Activated CD4-positive, alpha-beta T cell treated with anti-CD3 and anti-CD28 coated beads, Interleukin-2, Interleukin-4, amounts not matched to agents 100 ng/mL and 50 ng/mL, durations not matched to agents 16 hours and 8 hours (primary cell): ENCODE measurements at regions not wholly inside any gene's neighbourhood (a gene's known extent, or its start where the extent isn't known, plus 50 kb on each side); places are given as distances from the start of the nearest gene placed in this dataset.
"Not testable (repeated sequence)": the region's sequence is repeated elsewhere in the genome, so short reads cannot be mapped to it uniquely, and the experiment has no call there.

ENCODE experiments used
- DNase-seq: peaks from one replicate; pipeline ENCODE4 v3.0.0-alpha.2; 2020; ENCODE audit warnings: low spot score

DNA sequence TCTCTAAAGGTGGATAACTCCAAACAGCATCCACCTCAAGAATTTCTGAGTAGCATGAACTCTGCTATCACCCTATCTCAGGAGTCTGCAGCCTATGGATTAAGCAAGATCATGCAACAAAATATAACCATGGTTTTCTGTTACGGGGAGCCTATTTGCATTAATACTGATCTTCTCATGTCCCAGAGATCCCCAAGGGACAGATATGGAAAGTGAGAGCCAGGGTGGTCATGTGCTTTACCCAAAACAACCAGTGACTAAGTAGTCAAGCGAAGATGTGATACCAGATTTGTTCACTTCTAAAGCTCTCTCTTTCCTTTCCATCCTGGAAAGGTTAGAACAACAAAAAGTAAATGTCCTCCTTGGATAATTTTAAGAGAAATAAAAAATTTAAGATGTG is 125.1 kb downstream of the PRRX1 start:
- DNase-seq = no peak

DNA sequence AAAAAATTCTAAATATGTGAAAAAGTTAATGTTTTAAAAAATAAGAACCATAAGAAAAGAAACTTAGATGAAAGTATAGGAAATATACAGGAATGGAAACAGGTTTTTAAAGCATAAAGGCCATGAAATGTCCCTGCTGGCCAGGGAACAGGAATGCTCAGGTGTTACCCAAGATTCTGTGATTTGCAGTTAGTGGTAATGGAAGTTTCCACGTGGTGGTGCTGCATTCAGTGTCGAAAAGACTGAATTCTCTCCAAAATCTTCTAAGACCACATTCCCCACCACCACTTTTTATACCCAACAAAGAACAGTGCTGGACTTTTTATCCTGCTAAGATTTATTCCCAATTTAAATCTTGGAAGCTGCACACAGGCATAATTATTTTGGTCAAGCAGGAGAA is 126.2 kb downstream of the PRRX1 start:
- no peak for DNase-seq

DNA sequence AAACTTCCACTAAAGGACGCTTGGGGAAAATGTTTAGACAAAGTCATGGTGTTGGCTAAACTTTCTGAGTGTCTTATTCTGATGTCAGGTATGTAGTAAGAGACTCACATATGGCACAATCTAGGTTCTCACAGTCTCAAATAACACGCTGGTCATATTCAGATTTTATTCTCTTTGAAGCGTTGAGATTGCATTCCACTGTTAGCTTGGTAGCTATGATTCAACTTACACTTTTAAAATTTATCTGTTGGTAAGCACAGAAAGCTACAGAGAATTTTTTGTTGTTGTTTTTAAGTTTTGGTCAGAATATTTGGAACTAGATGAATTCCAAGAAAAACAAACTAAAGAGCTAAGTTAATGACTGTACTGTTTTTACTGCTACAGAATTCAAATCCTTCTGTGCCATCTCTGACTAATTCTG is 126.7 kb downstream of the PRRX1 start:
- no peak for DNase-seq

DNA sequence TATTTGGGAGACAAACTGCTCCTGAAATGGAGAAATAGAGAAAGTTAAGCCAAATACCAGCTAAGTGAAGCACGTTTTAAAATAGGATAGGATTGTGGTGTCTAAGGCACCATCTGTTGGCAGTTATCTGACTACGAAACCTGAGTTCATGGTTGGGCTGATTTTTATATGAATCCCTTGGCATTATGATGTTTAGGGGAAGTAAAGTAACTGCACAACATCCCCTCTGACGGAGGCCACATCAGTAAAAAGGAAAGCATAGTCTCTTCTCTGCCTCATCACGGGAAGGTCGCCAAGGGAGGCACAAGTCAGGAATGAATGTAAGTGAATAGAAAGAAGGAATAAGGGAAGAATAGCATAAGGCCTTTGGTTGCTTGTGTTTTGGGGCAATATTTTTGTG is 128.0 kb downstream of the PRRX1 start:
- no peak for DNase-seq

DNA sequence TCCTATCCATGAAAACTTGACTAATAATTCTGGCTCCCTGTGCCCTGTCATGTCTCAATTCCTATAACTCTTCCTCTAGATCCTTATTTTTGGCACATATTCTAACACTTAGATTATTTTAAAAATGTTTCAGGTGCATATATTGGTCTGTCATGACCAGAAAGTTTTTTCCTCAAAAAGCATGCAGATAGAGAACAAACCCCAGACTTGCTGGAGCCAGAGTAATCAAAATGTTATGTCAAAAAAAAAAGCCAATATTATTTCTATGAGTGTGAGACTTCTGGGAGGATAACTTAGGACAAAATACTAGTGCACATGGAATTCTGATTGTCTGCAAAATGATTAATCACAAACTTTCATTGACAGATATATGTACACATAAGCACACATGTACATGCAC is 135.1 kb upstream of the MROH9 start:
- no peak for DNase-seq

DNA sequence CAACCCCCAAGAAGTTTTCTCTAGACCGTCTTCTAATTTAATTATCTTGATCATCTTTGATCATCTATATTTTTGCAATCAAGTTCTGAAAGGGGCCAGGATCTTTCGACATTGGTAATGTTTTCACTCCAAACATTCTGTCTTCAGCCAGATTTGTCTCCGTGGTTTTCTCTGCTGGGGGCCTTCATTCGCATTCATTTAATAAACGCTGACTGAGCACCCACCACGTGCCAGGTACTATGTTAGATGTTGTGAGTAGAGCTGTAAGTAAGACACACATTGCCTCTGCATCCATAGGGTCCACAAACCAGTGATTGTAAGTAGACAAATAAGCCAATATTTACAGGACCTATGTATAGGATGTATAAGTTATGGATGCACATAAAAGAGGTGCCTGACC is 134.5 kb upstream of the MROH9 start:
- DNase-seq = no peak

DNA sequence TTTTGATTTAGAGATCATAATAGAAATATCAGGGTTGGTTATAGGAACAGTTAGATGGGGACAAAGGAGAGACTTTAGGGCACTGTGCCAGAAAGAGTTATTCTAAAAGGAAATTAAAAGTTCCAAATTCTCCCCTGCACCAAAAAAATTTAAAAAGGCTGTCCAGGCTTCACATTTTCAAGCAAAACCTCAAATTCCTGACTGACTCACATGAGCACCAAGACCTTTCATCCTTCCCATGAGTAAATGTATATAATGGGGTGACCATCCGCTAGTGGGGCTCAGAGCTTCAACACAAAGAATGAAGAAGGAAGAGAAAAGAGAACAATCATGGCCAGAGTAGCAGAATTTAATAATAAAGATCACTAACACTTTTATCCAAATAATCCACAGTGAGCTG is 131.6 kb upstream of the MROH9 start:
- no peak for DNase-seq

DNA sequence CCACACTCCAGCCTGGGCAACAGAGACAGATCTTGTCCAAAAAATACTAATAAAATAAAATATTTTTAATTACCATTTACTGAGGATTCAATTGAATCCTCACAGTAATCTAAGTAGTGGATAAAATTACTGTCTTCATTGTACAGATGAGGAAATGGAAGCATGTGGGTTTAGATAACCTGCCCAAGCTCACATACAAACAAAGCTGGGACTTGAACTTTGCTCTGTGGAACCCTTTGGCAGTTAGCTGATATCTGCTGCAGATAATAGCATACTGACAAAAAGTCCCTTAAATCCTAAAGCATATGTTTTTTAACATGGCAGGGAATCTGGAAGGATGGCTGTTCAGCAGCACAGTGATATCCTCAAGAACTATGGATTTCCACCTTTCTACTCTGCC is 130.9 kb upstream of the MROH9 start:
- DNase-seq = no peak

DNA sequence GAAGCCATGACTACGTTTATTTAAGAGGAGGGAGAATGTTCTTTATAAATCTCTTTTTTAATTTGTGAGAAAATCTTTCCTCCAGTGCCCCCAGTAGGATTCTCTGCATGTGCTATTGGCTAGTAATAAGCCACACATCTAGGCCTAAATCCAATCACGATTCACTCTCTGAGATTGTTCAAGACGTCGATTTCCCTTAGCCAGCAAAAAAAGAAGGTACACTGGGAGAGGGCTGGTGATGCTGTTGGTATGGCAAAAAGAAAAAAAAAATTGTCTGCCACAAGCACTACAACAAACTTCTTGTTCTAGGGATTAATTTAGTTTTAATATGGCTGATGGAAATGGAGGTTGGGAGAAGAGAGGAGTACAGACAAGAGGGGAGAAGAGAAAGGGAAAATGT is 130.5 kb upstream of the MROH9 start:
- DNase-seq = no peak

DNA sequence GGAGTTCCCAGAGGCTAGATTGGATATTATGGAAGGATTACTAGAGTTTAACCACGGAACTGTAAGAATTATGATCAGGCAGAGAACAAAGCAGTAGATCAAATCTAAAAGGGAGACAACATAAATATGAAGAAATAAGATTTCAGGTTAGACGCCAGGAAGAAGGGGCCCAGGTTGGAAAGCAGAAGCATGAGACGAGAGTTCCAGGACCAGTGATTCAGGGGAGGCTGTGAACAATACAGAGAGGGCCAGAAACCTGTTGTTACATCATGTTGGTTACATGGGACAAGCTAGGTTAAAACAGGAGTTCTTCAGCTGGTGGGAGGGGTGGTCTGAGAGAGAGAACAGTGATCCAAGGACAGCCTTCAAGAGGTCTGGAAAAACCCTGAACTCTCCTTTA is 128.4 kb upstream of the MROH9 start:
- no peak for DNase-seq

DNA sequence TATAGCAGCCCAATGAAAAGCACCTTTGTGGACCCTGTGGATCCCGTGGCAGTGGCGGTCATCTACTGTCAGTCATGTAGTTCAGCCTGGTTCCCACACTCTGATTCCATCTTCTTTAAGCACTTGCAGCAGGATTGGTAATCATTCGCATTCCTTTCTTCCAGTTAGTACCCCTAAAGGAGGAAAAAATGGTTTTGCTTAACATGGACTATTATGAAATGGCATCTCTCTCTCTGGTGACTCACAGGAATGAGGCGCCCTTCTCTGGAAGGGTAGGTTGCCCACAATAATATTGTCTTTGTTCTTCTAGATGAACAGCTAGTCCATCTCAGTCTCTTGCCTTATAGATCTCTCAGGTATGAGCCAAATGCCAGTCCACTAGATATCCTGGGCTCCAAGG is 127.9 kb upstream of the MROH9 start:
- no peak for DNase-seq

DNA sequence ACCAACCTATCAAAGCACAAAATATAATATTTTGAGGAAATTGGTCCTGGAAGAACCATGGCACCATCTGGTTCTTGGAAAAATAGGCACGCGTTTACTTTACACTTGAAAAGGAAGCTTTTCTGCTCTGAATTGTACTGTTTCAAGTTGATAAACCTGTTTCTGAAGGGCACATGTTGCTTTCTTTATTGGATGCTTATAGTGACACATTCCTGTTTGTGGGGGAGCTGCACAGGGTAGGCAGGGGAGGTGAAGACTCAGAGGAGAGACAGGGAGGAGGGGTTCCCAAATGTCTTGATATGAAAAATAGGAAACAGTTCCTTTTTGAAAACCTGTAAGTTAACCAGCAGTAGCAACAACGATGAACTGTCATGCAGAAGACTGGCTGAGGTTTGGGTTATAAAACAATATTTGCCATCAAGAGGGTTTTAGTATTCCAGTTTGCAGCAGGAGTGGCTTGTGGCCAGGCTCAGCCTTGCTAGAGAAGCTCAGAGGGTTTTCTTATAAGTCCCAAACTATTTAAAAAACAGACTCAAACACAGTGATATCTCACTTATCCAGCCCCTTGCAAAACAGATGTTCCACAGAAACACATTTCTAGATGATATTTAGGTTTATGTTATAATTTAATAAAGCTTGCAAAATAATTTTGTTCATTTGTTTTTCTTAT is 127.0 kb upstream of the MROH9 start:
- no peak for DNase-seq

DNA sequence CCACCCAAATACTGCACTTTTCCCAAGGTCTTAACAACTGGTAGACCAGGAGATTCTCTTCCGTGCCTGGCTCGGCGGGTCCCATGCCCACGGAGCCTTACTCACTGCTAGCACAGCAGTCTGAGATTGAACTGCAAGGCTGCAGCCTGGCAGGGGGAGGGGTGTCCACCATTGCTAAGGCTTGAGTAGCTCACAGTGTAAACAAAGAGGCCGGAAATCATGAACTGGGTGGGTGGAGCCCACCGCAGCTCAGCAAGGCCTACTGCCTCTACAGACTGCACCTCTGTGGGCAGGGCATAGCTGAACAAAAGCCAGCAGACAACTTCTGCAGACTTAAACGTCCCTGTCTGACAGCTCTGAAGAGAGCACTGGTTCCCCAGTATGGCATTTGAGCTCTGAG is 124.3 kb upstream of the MROH9 start:
- DNase-seq = not testable (repeated sequence)

DNA sequence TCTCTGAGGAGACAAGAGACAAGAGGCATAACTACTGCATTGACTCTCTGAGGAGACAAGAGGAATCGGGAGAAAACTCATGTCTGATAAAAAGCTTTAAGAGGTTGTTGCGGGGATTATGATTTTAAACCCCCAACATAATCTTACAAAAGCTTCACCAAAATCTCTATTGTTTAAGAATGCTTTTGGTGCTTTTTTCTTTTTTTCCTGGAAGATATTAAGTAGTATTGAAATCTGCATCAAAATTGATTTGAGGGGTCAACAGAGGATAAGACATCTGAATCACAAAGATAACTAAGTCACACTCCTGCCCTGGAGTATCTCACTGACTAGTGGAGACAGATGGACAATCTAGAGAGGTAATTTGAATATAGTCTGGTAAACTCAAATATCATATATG is 115.6 kb upstream of the MROH9 start:
- no peak for DNase-seq

DNA sequence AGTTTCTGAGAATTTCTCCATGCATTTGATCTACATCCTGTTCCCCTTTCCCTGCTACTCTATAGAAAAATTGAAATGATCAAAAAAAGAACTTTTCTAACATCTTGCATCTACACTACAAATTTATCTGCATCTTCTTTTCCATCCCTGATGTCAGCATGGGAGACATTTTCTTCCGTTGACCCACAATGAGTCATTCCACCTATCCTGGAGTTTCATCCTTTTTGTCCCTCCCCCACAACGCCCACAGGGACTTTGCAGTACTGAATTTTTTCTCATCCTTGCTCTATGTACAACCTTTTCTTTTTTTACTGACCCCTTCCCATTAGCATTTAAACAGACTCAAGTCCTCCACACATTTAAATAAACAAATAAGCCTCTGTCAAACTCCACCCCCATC is 112.2 kb upstream of the MROH9 start:
- DNase-seq = no peak

DNA sequence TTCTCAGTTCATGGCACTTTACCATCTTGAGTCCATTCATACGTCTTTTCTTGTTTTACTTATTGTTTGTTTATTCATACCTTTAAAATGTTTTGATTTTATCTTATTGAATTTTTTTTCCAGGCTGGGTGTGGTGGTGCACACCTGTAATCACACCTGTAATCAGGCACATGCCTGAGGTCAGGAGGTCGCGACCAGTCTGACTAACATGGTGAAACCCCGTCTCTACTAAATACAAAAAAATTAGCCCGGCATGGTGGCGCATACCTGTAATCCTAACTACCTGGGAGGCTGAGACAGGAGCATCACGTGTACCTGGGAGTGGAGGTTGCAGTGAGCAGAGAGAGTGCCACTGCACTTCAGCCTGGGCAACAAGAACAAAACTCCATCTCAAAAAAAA is 104.1 kb upstream of the MROH9 start:
- no peak for DNase-seq

DNA sequence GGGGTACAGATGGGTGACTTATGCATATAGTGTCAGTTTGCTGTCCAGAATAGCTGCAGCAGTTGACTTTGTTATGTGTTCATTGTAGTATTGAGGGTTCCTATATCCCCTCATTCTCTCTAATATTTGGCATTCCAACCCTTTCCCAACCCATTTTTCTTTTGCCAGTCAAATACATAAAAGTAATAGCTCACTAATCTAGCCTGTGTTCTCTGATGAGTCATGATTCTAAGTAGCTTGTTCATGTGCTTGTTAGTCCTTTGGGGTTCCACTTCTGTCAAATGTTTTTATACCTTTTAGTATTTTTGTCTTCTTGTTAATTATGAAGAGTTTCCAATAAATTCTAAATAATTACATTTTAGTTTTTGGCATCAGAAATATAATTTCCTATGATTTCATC is 99.2 kb upstream of the MROH9 start:
- DNase-seq = no peak

DNA sequence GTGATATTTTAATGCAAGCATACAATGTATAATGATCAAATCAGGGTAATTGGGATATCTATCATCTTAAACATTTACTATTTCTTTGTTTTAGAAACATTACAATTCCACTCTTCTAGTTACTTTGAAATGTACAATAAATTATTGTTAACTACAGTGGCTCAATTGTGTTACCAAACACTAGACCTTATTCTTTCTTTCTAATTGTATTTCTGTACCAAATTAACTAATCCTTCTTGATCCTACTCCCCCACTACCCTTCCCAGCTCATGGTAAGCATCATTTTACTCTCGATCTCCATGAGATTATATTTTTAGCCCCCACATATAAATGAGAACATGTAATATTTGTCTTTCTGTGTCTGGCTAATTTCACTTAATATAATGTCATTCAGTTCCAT is 95.0 kb upstream of the MROH9 start:
- DNase-seq = no peak

DNA sequence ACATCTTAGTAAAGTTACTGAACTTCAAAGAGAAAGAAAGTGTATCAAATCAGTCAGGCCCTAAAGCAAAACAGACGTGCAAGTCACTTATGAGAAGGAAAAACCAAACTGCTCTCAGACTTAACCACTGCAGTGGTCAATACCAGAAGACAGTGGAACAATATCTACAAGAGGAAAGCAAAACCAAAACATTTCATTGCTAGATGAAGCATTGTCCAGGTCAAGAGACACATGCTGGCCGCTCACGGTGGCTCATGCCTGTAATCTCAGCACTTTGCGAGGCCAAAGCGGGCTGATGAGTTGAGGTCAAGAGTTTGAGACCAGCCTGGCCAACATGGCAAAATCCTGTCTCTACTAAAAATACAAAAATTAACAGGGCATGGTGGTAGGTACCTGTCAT is 82.0 kb upstream of the MROH9 start:
- DNase-seq = no peak

DNA sequence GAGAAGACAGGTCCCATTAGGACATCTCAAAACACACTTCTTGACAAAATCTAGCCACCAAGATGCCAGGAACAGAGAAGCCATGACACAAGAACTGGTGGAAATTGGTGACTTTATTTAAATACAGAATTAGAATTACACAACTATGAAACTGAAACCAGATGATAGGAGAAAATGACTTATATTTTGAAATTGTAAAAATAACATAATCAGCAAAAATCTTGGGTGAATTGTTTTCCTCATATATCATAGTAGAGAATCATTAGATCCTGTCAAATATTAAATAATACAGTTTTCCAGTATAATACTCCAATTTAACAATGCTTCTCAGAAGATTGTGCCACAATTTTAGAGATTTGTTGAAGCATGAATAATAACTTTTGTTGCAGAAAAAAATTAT is 81.5 kb upstream of the MROH9 start:
- DNase-seq = no peak

DNA sequence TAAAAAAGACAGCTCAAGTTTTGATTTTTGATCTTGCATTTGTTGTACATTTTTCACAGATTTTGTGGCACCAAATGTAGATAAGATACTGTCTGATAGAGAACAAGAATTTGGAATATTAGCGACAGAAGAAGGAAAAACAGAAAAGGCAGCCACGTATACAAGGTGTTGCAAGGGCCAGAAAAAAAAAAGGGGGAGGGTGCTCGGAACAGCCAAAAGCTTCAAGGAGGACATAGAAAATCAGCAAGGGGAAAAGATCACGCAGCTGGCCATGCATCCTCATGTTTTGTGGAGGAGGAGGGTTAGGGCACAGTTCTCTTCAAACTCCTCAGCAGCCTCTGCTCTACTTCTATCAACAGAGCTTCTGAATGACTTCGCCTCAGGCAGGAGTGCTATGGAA is 80.7 kb upstream of the MROH9 start:
- DNase-seq = no peak

DNA sequence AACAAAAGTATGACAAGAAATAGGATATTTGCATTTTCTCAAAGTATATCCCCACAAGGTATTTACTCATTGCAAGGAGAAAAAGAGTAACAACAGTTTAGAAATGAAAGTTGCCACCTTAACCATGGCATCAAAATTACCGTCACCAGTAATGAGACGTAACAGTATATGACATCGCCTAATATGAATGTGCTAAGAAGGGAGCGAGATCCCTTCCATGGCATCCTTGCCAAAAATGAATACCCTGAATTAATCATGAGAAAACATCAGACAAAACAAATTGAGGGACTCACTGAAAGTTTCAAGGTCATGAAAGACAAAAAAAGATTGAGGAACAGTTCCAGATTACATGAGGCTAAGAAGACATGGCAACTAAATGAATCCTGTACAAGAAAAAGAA is 78.9 kb upstream of the MROH9 start:
- DNase-seq = no peak

DNA sequence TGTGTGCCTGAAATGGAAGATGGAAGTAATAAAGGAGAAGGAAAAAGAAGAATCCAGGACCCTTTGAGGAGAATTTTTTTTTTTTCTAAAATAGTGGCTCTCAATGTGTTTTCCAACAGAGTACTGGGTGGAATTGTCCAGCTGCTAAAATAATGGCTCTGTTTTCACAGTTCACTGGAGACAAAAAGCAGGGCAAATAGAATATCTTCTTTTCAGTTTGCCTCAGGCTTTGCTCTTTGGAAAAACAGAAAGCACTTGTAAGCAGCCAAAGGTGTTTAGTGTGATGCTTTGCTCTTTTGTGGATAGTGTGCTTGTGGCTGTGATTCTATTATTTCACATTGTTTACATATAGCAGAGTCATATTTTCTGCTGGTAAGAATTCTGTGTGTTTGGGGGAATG is 77.4 kb upstream of the MROH9 start:
- DNase-seq = no peak

DNA sequence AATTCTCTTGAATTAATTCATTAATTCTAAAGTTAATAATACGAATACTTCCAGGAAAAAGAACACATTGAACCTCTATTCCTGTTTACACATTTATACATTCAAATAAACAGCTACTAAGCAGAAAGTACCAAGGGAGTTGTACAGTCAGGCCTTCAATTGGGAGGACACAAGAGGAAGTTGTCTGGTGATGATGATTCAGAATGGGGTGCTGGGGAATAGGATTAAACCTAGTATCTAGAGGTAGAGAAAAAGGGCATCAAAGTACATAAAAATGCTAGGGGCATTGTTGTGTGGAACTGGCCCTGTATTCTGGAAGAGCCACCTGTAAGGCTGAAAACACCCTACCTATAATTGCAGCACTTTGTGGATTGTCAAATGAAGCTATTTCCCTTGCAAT is 71.7 kb upstream of the MROH9 start:
- no peak for DNase-seq

DNA sequence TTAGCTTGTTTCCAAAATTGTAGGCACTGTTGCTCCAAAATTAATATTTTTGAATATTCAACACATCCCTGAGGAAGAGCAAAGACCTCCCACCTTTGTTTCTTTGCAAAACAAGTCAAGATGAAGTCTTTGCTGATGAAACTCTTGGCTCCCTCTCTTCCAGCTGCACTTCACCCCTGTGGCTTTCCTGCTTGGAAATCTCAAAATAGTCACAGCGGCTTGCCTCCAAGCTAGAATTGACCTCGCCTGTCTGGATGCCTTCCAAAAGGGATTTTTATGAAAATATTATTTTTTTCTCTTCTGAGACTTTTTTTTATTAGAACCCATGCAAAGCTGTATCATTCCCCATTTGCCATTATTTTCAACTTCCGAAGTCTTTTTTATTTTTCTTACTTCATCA is 71.1 kb upstream of the MROH9 start:
- no peak for DNase-seq
